ENCODE measurements at regions not wholly inside any gene's neighbourhood (a gene's known extent, or its start where the extent isn't known, plus 50 kb on each side); places are given as distances from the start of the nearest gene placed in this dataset.

GRCh38 chr5:2157372-2157771 lies 274.6 kb upstream of the IRX4 start:
- Histone ChIP-seq H3K79me2 (ENCODE audit: low read length) (no peaks in the 10 kb centered on the region), H4K20me1 (ENCODE audit: insufficient read depth, low read length) (no peaks in the 10 kb centered on the region), H3K36me3 (replicated peaks; ENCODE audit: low read depth, low read length) (no peaks in the 10 kb centered on the region), H3K27ac (ENCODE audit: low read length) (no peak overlapping the region), H3K27me3 (ENCODE audit: low read depth, low read length) (no peaks in the 10 kb centered on the region), H2AFZ (ENCODE audit: low read depth, low read length) (no peak overlapping the region), H3K4me3 (ENCODE audit: low read length) (no peak overlapping the region), H3K4me1 (ENCODE audit: low read length) (no peaks in the 10 kb centered on the region), H3K9me3 (ENCODE audit: insufficient read depth, low read length) (no peaks in the 10 kb centered on the region), H3K4me2 (ENCODE audit: low read length) (no peak overlapping the region), H3K9ac (ENCODE audit: low read length) (no peak overlapping the region)
- TF ChIP-seq CTCF (IDR thresholded peaks at IDR 0.05; ENCODE audit: low read depth, low read length) (no peak), EZH2phosphoT487 (IDR thresholded peaks at IDR 0.05; ENCODE audit: low read depth) (no peak)

GRCh38 chr5:2156358-2157059 lies 273.8 kb upstream of the IRX4 start:
- Histone ChIP-seq H4K20me1 (ENCODE audit: insufficient read depth, low read length) (no peaks in the 10 kb centered on the region), H3K9ac (ENCODE audit: low read length) (no peak overlapping the region), H3K4me3 (ENCODE audit: low read length) (no peak overlapping the region)

GRCh38 chr5:2155556-2155955 lies 272.8 kb upstream of the IRX4 start:
- Histone ChIP-seq H3K27ac (ENCODE audit: low read length) (no peak overlapping the region), H4K20me1 (ENCODE audit: insufficient read depth, low read length) (no peaks in the 10 kb centered on the region), H3K4me2 (ENCODE audit: low read length) (no peak overlapping the region), H3K79me2 (ENCODE audit: low read length) (no peaks in the 10 kb centered on the region), H3K9ac (ENCODE audit: low read length) (no peak overlapping the region), H3K27me3 (ENCODE audit: low read depth, low read length) (no peaks in the 10 kb centered on the region), H3K4me1 (ENCODE audit: low read length) (no peaks in the 10 kb centered on the region), H3K9me3 (ENCODE audit: insufficient read depth, low read length) (no peaks in the 10 kb centered on the region), H3K36me3 (replicated peaks; ENCODE audit: low read depth, low read length) (no peaks in the 10 kb centered on the region), H3K4me3 (ENCODE audit: low read length) (no peak overlapping the region), H2AFZ (ENCODE audit: low read depth, low read length) (no peak overlapping the region)
- TF ChIP-seq EZH2phosphoT487 (IDR thresholded peaks at IDR 0.05; ENCODE audit: low read depth) (no peak), CTCF (IDR thresholded peaks at IDR 0.05; ENCODE audit: low read depth, low read length) (no peak)

More at GRCh38 chr5:2156358-2157059, 273.8 kb upstream of the IRX4 start:
- Histone ChIP-seq H2AFZ (ENCODE audit: low read depth, low read length) (no peak overlapping the region), H3K27ac (ENCODE audit: low read length) (no peak overlapping the region), H3K27me3 (ENCODE audit: low read depth, low read length) (no peaks in the 10 kb centered on the region), H3K4me2 (ENCODE audit: low read length) (no peak overlapping the region), H3K9me3 (ENCODE audit: insufficient read depth, low read length) (no peaks in the 10 kb centered on the region), H3K4me1 (ENCODE audit: low read length) (no peaks in the 10 kb centered on the region), H3K36me3 (replicated peaks; ENCODE audit: low read depth, low read length) (no peaks in the 10 kb centered on the region), H3K79me2 (ENCODE audit: low read length) (no peaks in the 10 kb centered on the region)
- no peak for TF ChIP-seq CTCF (IDR thresholded peaks at IDR 0.05; ENCODE audit: low read depth, low read length)
- TF ChIP-seq EZH2phosphoT487 (IDR thresholded peaks at IDR 0.05; ENCODE audit: low read depth), result no peak

- H3K4me2 ChIP-seq (ENCODE audit: low read length), result no peak overlapping the region
- no peaks in the 10 kb centered on the region for H3K79me2 ChIP-seq (ENCODE audit: low read length)
- H3K9ac ChIP-seq (ENCODE audit: low read length), result no peak overlapping the region
- H3K27me3 ChIP-seq (ENCODE audit: low read depth, low read length), result 0 out of 2 replicates have a peak, but pooled peaks cover 5% of the 10 kb centered on the region
- no peak overlapping the region for H3K4me3 ChIP-seq (ENCODE audit: low read length)
- H3K36me3 ChIP-seq (replicated peaks; ENCODE audit: low read depth, low read length), result no peaks in the 10 kb centered on the region
- TF ChIP-seq CTCF (IDR thresholded peaks at IDR 0.05; ENCODE audit: low read depth, low read length), result no peak
- TF ChIP-seq EZH2phosphoT487 (IDR thresholded peaks at IDR 0.05; ENCODE audit: low read depth), result no peak
- H4K20me1 ChIP-seq (ENCODE audit: insufficient read depth, low read length), result no peaks in the 10 kb centered on the region; the same call in 1 of the 2 replicates
- H3K27ac ChIP-seq (ENCODE audit: low read length), result no peak overlapping the region
- no peaks in the 10 kb centered on the region for H3K9me3 ChIP-seq (ENCODE audit: insufficient read depth, low read length)
- no peak overlapping the region for H2AFZ ChIP-seq (ENCODE audit: low read depth, low read length)
- H3K4me1 ChIP-seq (ENCODE audit: low read length), result peaks cover 10% of the 10 kb centered on the region
Measured at GRCh38 chr5:2153802-2154201, 271.1 kb upstream of the IRX4 start.

All from OCI-LY3 (cell line).